GM12874 (cell line): ENCODE measurements at regions not wholly inside any gene's neighbourhood (a gene's known extent, or its start where the extent isn't known, plus 50 kb on each side); places are given as distances from the start of the nearest gene placed in this dataset.

Experiments
- CTCF ChIP-seq: IDR thresholded peaks from 2 replicates; pipeline ENCODE4 v1.5.1; 2011; ENCODE audit warnings: low read depth, mild to moderate bottlenecking, control low read depth, low read length, moderate library complexity; ENCODE audit not compliant: insufficient read depth

GRCh38 chr6:133583907-133584427 is 304.9 kb upstream of the TCF21 start:
- no peak for TF ChIP-seq CTCF

GRCh38 chr6:133584823-133585222 is 304.1 kb upstream of the TCF21 start:
- TF ChIP-seq CTCF, result no peak

GRCh38 chr6:133585978-133586377 is 302.9 kb upstream of the TCF21 start:
- TF ChIP-seq CTCF, result no peak

GRCh38 chr6:133587546-133588160 is 301.3 kb upstream of the TCF21 start:
- no peak for TF ChIP-seq CTCF

- TF ChIP-seq CTCF, result no peak
Observed at GRCh38 chr6:133590196-133590595, 298.7 kb upstream of the TCF21 start.

- TF ChIP-seq CTCF, result no peak
Observed at GRCh38 chr6:133590814-133591213, 298.1 kb upstream of the TCF21 start.

GRCh38 chr6:133591275-133591674 is 297.6 kb upstream of the TCF21 start:
- no peak for TF ChIP-seq CTCF
